Neural progenitor cell (in vitro differentiated cells): ENCODE measurements at regions not wholly inside any gene's neighbourhood (a gene's known extent, or its start where the extent isn't known, plus 50 kb on each side); places are given as distances from the start of the nearest gene placed in this dataset.

Experiments used
- CTCF ChIP-seq: fragments of 200-600 bp; sonication (generic); IDR thresholded peaks from 2 replicates; pipeline ENCODE4 v1.5.1; 2017; ENCODE audit warnings: antibody characterized with exemption, mild to moderate bottlenecking
- EZH2 ChIP-seq: fragments of 200-600 bp; sonication (generic); IDR thresholded peaks from 2 replicates; pipeline ENCODE4 v1.6.1; 2017; ENCODE audit warnings: antibody characterized with exemption, mild to moderate bottlenecking, moderate library complexity

- TF ChIP-seq CTCF = no peak
- no peak for TF ChIP-seq EZH2
Measured at GRCh38 chr9:26745111-26745510, 147.5 kb downstream of the CAAP1 start.
